ENCODE measurements at regions not wholly inside any gene's neighbourhood (a gene's known extent, or its start where the extent isn't known, plus 50 kb on each side); places are given as distances from the start of the nearest gene placed in this dataset.
"Not testable (repeated sequence)": the region's sequence is repeated elsewhere in the genome, so short reads cannot be mapped to it uniquely, and the experiment has no call there.

DNA sequence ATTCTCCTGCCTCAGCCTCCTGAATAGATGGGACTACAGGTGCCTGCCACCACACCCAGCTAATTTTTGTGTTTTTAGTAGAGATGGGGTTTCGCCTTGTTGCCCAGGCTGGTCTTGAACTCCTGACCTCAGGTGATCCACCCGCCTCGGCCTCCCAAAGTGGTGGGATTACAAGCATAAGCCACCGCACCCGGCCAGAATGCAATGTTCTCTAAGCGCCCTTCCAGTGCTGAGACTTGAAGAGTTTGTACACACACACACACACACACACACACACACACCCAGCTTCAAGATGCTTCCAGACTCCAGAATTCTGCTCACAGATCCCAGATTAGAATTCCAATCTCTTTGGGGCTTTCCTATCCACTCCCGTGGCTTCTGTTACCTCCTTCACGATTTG is 227.1 kb downstream of the FOXD2 start:
- not testable (repeated sequence) for H3K9me3 Mint-ChIP-seq; H3K4me1 Mint-ChIP-seq; ATAC-seq (replicated peaks); H3K4me3 Mint-ChIP-seq; H3K36me3 Mint-ChIP-seq (ENCODE audit: low read depth); H3K27ac Mint-ChIP-seq; H3K27me3 Mint-ChIP-seq

DNA sequence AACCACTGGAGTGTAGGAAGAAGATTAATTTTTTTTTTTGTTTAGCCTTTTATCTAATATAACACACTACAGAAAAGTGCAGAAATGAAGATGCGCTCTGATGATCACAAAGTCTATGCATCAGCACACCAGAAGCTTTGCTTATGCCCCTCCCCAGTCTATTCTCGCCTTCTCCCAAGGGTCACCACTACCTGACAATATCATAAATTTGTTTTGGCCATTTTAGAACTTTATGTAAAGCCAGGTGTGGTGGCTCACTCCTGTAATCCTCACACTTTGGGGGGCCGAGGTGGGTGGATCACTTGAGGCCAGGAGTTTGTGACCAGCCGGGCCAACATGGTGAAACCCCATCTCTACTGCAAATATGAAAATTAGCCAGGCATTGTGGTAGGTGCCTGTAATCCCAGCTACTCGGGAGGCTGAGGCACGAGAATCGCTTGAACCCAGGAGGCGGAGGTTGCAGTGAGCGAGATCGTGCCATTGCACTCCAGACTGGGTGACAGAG is 231.3 kb downstream of the FOXD2 start:
- Mint-ChIP-seq H3K4me1 (no peaks in the 10 kb centered on the region), H3K4me3 (no peak overlapping the region), H3K27me3 (peaks cover 10% of the 10 kb centered on the region), H3K27ac (no peak overlapping the region), H3K36me3 (ENCODE audit: low read depth) (no peaks in the 10 kb centered on the region), H3K9me3 (peaks cover 11% of the 10 kb centered on the region)
- ATAC-seq (replicated peaks) = no peak

DNA sequence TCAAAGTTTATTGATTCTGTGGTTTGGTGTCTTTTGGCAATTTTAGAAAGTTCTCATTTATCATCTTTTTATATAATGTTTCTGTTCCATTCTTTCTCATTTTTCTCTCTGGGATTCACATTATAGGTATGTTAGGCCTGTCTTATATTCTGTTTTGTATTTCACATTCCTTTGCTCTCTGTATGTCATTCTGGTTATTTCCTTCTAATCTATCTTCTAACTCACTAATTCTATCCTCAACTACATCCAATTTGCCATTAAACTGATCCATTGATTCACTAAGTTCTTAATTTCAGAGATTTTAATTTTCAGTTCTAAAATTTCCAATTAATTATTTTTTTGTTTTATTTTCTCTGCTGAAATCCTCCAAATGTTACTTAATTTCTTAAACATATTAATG is 234.8 kb downstream of the FOXD2 start:
- H3K4me1 Mint-ChIP-seq = no peaks in the 10 kb centered on the region
- no peak overlapping the region for H3K27ac Mint-ChIP-seq
- no peaks in the 10 kb centered on the region for H3K36me3 Mint-ChIP-seq (ENCODE audit: low read depth)
- peaks cover 11% of the 10 kb centered on the region for H3K9me3 Mint-ChIP-seq
- H3K4me3 Mint-ChIP-seq = no peak overlapping the region
- H3K27me3 Mint-ChIP-seq = peaks cover 24% of the 10 kb centered on the region
- no peak for ATAC-seq (replicated peaks)

DNA sequence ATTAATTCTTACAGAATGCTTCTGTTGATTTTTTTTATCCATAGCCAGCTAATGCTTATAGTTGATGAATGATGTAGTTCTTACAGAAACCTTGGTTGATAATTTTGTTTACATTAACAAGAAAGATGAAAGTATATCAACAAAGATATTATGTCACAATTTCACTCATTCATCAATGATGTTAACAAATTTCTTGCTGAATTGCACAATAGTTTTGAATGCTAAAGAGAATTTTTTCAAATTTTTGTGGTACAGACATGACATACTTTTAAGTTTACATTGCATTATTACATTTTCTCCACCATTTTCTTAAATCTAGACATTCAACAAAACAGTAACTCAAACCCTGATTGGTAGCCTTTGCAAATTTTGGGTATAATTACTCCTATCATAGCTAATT is 236.3 kb downstream of the FOXD2 start:
- Mint-ChIP-seq H3K4me3 (no peak overlapping the region), H3K36me3 (ENCODE audit: low read depth) (no peaks in the 10 kb centered on the region), H3K27ac (no peak overlapping the region), H3K4me1 (no peaks in the 10 kb centered on the region), H3K27me3 (peaks cover 29% of the 10 kb centered on the region), H3K9me3 (peaks cover 11% of the 10 kb centered on the region)
- ATAC-seq (replicated peaks) = no peak

DNA sequence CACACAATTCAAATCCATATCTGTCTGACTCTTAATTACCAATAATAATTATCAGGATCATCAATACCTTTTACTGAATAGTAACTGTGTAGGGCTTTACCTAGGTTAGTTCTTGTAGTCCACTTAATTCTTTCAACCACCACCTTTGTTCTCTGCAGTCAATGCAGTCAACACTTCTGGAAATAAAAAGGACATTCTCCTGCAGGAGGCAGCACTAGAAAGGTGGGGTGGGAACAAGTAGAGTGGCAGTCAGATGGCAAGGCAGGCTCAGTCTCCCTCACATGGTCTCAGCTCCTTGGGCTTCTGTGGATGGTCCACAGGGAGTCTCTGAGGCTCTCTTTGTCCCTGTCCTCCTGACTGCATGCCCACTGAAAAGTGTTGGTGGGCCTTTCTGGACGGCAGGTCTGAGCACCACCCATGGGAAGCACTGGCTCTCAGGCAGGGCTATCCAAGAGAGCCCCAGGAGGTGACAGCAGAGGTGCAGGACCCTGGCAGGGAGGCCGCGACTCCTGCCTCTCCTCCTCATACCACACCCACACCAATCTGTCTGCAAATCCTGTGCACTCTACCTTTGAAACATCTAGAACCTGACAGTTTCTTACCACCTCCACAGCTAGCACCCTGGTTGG is 237.3 kb downstream of the FOXD2 start:
- Mint-ChIP-seq H3K36me3 (ENCODE audit: low read depth) (no peaks in the 10 kb centered on the region), H3K27me3 (peaks cover 32% of the 10 kb centered on the region), H3K27ac (no peak overlapping the region), H3K9me3 (peaks cover 11% of the 10 kb centered on the region), H3K4me1 (no peaks in the 10 kb centered on the region), H3K4me3 (no peak overlapping the region)
- no peak for ATAC-seq (replicated peaks)

DNA sequence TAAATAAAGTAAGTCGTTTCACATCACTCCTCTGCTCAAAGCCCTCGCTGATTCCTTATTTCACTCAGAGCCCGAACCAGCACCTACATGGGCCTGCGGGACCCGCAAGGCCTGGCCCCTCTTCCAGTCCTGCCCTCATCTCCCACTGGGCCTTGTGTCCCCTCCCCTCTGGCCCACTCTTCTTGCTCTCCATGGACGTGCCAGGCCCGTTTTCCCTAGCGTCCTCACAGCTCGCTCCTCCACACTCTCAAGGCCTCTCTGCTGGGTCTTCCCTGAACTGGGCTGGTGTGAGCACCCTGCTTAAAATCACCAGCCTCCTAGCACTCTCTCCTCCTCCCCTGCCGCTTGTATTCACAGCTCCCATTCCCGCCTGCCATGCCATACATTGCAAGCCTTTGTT is 237.9 kb downstream of the FOXD2 start:
- ATAC-seq (replicated peaks) = no peak
- no peak overlapping the region for H3K4me3 Mint-ChIP-seq
- H3K27me3 Mint-ChIP-seq = peaks cover 33% of the 10 kb centered on the region
- peaks cover 11% of the 10 kb centered on the region for H3K9me3 Mint-ChIP-seq
- no peaks in the 10 kb centered on the region for H3K4me1 Mint-ChIP-seq
- H3K36me3 Mint-ChIP-seq (ENCODE audit: low read depth) = no peaks in the 10 kb centered on the region
- H3K27ac Mint-ChIP-seq = no peak overlapping the region

DNA sequence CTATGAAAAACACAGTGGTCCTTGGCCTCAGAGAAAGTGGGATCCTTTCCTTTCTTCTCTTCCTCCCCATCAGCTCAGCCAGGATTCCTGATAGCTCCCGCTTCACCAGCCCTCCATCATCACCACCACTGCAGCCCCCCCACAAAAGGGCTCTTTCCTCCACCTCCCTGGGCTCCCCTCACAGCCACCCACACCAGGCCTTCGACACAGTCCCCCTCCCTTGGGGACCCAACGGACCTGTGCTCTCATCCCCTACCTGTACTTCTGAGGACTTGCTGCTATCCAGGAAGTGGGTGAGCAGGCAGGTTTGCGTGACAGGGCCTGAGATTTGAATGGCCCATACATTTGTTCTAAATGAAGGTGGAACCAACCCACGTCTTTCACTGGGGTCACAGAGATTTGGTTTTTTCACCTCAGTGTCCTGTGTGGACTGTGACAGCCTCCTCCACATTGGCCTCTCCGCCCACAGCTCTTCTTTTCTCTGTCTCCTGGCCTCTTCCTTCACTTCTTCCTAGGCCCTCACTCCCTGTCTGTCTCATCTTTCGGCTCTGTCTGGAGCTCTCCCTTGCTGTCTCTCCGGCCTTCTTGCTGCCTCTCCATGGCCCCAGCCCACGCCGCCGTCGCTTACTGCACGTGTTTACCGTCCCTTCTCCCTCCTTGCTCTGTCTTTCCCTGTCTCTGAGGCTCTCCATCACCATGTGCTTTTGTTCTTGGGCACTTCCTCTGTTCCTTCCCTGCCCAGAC is 238.6 kb downstream of the FOXD2 start:
- ATAC-seq (replicated peaks) = no peak
- no peak overlapping the region for H3K4me3 Mint-ChIP-seq

DNA sequence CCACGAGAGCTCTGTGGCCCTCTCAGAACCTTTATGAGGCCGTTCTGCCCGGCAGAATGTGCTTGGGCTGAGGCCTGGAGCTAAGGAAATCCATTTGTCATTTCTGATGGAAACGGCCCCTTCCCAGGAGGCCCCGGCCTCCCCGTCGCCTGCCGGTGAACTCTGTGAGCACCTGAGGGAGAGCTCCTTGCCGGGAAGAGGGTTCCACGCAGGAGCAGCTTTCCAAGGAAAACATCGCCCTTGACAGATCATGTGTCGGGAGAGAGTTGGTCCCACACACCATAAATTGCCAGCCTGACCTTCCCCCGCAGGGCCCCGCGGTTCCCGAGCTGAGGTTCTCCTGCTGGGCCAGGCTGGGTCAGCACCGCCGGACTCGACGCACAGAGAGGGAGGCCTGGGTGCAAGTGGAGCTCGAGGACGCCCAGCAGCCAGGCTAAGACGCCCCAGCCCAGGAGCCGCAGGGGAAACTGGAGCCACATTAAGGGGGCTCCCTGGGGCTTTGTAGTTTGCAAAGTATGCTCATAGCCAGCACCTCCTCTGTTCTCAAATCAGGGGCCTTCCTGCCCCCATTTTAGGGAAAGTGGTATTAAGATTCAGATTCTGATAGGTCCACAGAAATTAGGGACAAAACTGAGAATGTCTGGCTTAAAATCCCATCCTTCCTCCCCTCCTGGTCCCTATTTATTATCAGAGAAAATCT is 239.5 kb downstream of the FOXD2 start:
- no peak for ATAC-seq (replicated peaks)
- no peak overlapping the region for H3K27ac Mint-ChIP-seq
- H3K27me3 Mint-ChIP-seq = peaks cover 38% of the 10 kb centered on the region
- no peaks in the 10 kb centered on the region for H3K36me3 Mint-ChIP-seq (ENCODE audit: low read depth)
- H3K9me3 Mint-ChIP-seq = peaks cover 10% of the 10 kb centered on the region
- H3K4me3 Mint-ChIP-seq = no peak overlapping the region
- H3K4me1 Mint-ChIP-seq = no peaks in the 10 kb centered on the region

More for the DNA sequence above, 238.6 kb downstream of the FOXD2 start:
- H3K36me3 Mint-ChIP-seq (ENCODE audit: low read depth) = no peaks in the 10 kb centered on the region
- H3K27me3 Mint-ChIP-seq = peaks cover 34% of the 10 kb centered on the region
- H3K4me1 Mint-ChIP-seq = no peaks in the 10 kb centered on the region
- no peak overlapping the region for H3K27ac Mint-ChIP-seq
- H3K9me3 Mint-ChIP-seq = peaks cover 11% of the 10 kb centered on the region

DNA sequence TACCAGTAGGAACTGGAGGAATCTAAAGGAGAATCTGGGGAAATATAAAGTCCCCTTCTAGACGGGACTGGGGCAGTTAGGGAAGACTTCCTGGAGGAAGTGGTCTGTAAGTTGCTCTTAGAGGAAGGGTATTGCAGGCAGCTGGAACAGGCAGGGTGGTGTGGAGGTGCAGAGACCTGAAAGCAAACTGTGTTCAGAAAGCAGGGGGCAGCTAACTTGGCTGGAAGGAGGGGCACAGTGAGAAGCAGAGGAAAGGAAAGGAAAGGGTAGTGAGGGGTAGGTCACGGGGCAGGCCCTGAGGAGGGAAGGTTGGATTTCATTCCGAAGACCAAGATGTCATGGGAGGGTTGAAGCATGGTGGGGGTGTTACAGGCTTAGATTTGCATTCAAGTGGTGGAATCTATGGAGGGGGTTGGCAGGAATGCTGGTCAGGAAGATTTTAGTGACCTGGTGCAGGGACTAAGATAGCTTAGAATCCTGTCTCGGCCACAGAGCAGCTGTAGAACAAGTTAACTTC is 240.7 kb downstream of the FOXD2 start:
- peaks cover 2% of the 10 kb centered on the region for H3K9me3 Mint-ChIP-seq
- H3K27me3 Mint-ChIP-seq = peaks cover 37% of the 10 kb centered on the region
- no peak overlapping the region for H3K4me3 Mint-ChIP-seq
- no peaks in the 10 kb centered on the region for H3K36me3 Mint-ChIP-seq (ENCODE audit: low read depth)
- ATAC-seq (replicated peaks) = no peak
- no peak overlapping the region for H3K27ac Mint-ChIP-seq
- no peaks in the 10 kb centered on the region for H3K4me1 Mint-ChIP-seq

DNA sequence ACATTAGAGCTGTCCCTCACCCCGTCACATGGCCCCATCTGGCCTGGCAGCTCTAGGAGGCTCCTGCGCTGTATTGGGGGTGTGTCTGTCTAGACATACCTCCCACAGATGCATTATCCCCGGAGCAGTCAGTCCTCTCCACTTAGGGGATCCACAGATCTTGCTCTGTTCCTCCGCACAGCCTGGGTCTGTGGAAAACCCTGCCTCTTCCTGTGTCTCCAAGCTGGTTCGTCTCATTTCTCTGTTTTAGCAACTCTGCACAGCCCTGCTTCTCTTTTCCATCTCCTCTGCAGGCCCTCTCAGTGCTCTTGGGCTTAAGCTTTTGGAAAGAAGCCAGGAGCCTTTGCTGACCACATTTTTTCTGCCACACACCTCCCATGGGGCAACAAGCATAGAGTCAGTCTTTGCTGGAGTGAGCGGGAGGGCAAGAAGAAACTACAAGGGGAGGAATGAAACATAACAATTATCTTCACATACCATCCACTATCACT is 241.5 kb downstream of the FOXD2 start:
- peaks cover 37% of the 10 kb centered on the region for H3K27me3 Mint-ChIP-seq

DNA sequence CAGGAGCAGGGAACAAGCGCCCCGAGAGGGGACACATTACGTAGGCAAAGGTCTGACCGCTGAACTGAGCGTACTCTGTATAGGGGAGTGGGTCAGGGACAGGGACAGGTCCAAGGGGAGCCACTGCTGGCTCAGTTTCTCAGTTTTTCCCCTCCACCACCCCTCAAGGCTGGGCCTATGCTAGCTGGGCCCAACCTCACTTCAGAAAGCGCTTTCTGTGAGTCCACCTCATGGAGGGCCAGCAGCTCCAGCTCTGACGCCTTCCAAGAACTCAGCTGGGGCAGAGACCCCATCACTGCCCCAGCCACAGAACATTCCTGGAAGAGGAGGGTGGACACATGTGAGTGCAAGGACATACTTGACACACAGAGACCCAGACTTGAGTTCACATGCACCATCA is 242.0 kb downstream of the FOXD2 start:
- Mint-ChIP-seq H3K4me3 (no peak overlapping the region), H3K27me3 (peaks cover 41% of the 10 kb centered on the region), H3K4me1 (no peaks in the 10 kb centered on the region), H3K27ac (no peak overlapping the region), H3K9me3 (no peaks in the 10 kb centered on the region), H3K36me3 (ENCODE audit: low read depth) (no peaks in the 10 kb centered on the region)
- no peak for ATAC-seq (replicated peaks)

More for the DNA sequence above, 241.5 kb downstream of the FOXD2 start:
- Mint-ChIP-seq H3K27ac (no peak overlapping the region), H3K36me3 (ENCODE audit: low read depth) (no peaks in the 10 kb centered on the region), H3K4me1 (no peaks in the 10 kb centered on the region), H3K4me3 (no peak overlapping the region), H3K9me3 (no peaks in the 10 kb centered on the region)
- ATAC-seq (replicated peaks) = no peak

DNA sequence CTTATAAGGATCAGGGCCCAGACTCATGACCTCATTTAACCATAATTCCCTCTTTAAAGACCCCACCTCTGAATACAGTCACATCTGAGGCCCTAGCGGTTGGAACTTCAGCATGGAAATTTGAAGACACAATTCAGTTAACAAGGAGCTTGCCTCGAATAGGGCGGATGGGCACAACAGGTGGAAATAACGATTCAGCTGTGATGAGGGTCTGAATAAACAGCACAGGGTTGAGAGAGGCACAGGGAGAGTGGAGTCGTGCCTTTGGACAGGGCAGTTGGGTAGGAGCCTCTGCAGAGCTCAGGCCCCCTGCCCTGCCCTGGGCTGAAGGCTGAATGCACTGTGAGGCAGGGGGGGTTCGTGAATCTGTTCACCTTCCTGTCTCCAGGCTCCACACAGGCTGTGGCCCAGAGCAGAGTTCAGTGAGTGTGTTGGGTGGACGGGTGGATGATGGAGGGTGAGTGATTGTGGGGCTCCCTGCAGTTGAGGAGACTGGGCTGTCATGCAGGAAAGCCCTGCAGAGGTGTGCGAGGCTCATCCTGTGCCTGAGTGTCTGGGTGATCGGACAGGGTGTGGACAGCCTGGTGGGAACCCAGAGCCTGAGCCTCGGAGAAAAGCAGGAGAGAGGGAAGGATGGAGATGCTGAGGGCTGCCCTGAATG is 243.1 kb downstream of the FOXD2 start:
- Mint-ChIP-seq H3K4me3 (no peak overlapping the region), H3K4me1 (no peaks in the 10 kb centered on the region), H3K36me3 (ENCODE audit: low read depth) (no peaks in the 10 kb centered on the region), H3K9me3 (no peaks in the 10 kb centered on the region), H3K27me3 (peaks cover 38% of the 10 kb centered on the region), H3K27ac (no peak overlapping the region)
- ATAC-seq (replicated peaks) = no peak

DNA sequence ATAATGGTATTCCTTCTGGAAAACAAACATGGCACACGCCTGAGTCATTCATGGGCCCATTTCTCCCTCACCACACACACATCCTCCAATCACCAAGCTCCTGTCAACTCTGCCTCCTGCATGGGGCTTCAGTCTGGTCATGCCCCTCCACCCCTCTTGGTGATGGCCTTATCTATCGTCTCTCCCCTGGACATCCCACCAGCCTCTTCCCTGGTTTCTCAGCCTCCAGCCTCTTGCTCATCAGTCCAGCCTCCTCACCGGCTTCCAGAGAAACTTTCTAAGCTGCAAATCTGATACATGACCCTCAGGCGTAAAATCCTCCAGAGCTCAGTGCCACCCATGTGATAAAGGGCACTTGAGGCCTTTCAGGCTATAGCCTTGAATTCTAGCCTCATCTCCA is 243.9 kb downstream of the FOXD2 start:
- no peak for ATAC-seq (replicated peaks)
- peaks cover 33% of the 10 kb centered on the region for H3K27me3 Mint-ChIP-seq
- no peak overlapping the region for H3K27ac Mint-ChIP-seq
- no peaks in the 10 kb centered on the region for H3K9me3 Mint-ChIP-seq
- H3K36me3 Mint-ChIP-seq (ENCODE audit: low read depth) = no peaks in the 10 kb centered on the region
- no peaks in the 10 kb centered on the region for H3K4me1 Mint-ChIP-seq
- no peak overlapping the region for H3K4me3 Mint-ChIP-seq

DNA sequence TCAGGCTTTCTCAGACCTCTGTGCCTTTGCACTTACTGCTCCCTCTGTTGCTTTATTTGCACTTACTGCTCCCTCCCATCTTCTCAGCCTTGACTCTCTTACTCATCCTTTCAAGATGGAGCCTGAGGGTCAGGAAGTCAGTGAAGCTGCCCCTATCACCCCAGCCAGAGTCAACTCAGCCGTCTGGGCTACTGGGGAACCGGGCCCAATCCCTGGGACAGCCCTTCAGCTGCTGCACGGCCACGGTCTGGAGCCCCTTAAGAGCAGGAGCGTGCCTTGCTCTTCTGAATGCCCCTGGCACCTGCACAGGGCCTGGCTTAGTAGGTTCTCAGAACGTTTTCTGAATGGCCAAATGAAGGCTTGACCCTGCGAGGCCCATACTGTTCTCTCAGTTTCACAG is 244.4 kb downstream of the FOXD2 start:
- Mint-ChIP-seq H3K4me3 (no peak overlapping the region), H3K36me3 (ENCODE audit: low read depth) (no peaks in the 10 kb centered on the region), H3K27me3 (peaks cover 33% of the 10 kb centered on the region), H3K27ac (no peak overlapping the region), H3K4me1 (no peaks in the 10 kb centered on the region), H3K9me3 (no peaks in the 10 kb centered on the region)
- ATAC-seq (replicated peaks) = no peak

Data from activated T-helper 17 cell treated with anti-CD3 and anti-CD28 coated beads, Interleukin-2, amount 50 U/mL, for 72 hours (primary cell).